HepG2 (cell line): ENCODE measurements at regions not wholly inside any gene's neighbourhood (a gene's known extent, or its start where the extent isn't known, plus 50 kb on each side); places are given as distances from the start of the nearest gene placed in this dataset.

Experiments
- ATAC-seq: fragments of 200-7000 bp; cut with Tn5 transposase; 3 replicates; pipeline ENCODE4 v1.9.1; 2020; ENCODE audit warnings: mild to moderate bottlenecking, moderate library complexity
- BruUV-seq: library from RNA; stranded (reverse); fragments of 400-500 nt; replicated peaks from 2 replicates; lab custom pipeline; 2021; lab: Mats Ljungman, UMichigan
- CTCF ChIA-PET: fragments of 300-600 bp; formaldehyde crosslinking; extraction: SDS; loops from one replicate; lab custom pipeline; 2021; ENCODE audit warnings: low total read pairs, inconsistent platforms, low intra/inter-chr PET ratio; lab: Yijun Ruan, JAX
- POLR2A ChIA-PET: fragments of 350-600 bp; sonication (Branson Sonifier 250); formaldehyde crosslinking; loops from one replicate; lab custom pipeline; 2020; ENCODE audit warnings: antibody characterized with exemption, inconsistent platforms; lab: Yijun Ruan, JAX
- DNase-seq: peaks from one replicate; pipeline ENCODE4 v3.0.0-alpha.2; 2015; ENCODE audit warnings: low spot score
- FAIRE-seq: peaks from 3 replicates; lab custom pipeline; 2011; peaks lifted over from hg19 to GRCh38; lab: Jason Lieb, UNC
- H2AFZ ChIP-seq: one replicate; pipeline ENCODE4 v1.6.1; 2011; ENCODE audit warnings: low read length, inconsistent platforms
- H3K27ac ChIP-seq: fragments of 300-600 bp; 3 replicates; pipeline ENCODE4 v1.8.0; 2011; ENCODE audit warnings: mixed run types, mild to moderate bottlenecking, mixed read lengths, low read length, inconsistent platforms; ENCODE audit not compliant: insufficient read depth; ENCODE audit errors: extremely low read length
- H3K27me3 ChIP-seq, 2 experiments: fragments of 200-600 bp in 1 of 2; 2 replicates in 1 of 2; 3 replicates in 1 of 2; pipeline versions ENCODE4 v1.6.0 to v1.8.0; 2011; ENCODE audit warnings: low read length in 2 of 2, mild to moderate bottlenecking in 2 of 2, moderate library complexity in 2 of 2, inconsistent platforms in 1 of 2; ENCODE audit not compliant: insufficient read depth in 2 of 2, control insufficient read depth in 1 of 2
- H3K36me3 ChIP-seq, 2 experiments: fragments of 200-600 bp in 1 of 2; replicated peaks in 1 of 2; 2 replicates in 1 of 2; 3 replicates in 1 of 2; pipeline versions ENCODE4 v1.5.1 to v1.8.0; 2011; ENCODE audit warnings: low read length in 2 of 2, inconsistent platforms in 1 of 2; ENCODE audit not compliant: insufficient read depth in 2 of 2, control insufficient read depth in 1 of 2
- H3K4me1 ChIP-seq: 2 replicates; pipeline ENCODE4 v1.5.1; 2012; ENCODE audit warnings: low read length, inconsistent platforms; ENCODE audit not compliant: insufficient read depth
- H3K4me2 ChIP-seq: 2 replicates; pipeline ENCODE4 v1.6.0; 2011; ENCODE audit warnings: low read depth, low read length, inconsistent platforms
- H3K4me3 ChIP-seq, 3 experiments: fragments of 200-600 bp in 1 of 3; sonication (generic), shearing (Covaris generic) in 1 of 3; replicated peaks in 1 of 3; 2 replicates each; pipeline ENCODE4 v1.5.1; 2011 to 2016; ENCODE audit warnings: low read length in 3 of 3, inconsistent platforms in 2 of 3, low read depth in 2 of 3, mild to moderate bottlenecking in 2 of 3, control low read depth in 1 of 3, mixed read lengths in 1 of 3; ENCODE audit not compliant: insufficient read depth in 1 of 3
- H3K79me2 ChIP-seq: one replicate; pipeline ENCODE4 v1.6.1; 2011; ENCODE audit warnings: low read length, inconsistent platforms; ENCODE audit not compliant: insufficient read depth
- H3K9ac ChIP-seq: 2 replicates; pipeline ENCODE4 v1.6.0; 2011; ENCODE audit warnings: mild to moderate bottlenecking, low read depth, low read length, inconsistent platforms; ENCODE audit not compliant: insufficient read depth
- H3K9me3 ChIP-seq: 2 replicates; pipeline ENCODE4 v1.5.1; 2012; ENCODE audit warnings: mild to moderate bottlenecking, low read length
- H4K20me1 ChIP-seq: 2 replicates; pipeline ENCODE4 v1.6.0; 2011; ENCODE audit warnings: inconsistent platforms, mild to moderate bottlenecking, low read length, moderate library complexity; ENCODE audit not compliant: insufficient read depth
- CEBPB ChIP-seq: IDR thresholded peaks from 2 replicates; pipeline ENCODE4 v1.6.1; 2011; ENCODE audit warnings: low read depth, low read length, improper control_type of control experiment, borderline replicate concordance
- HBP1 ChIP-seq: IDR thresholded peaks from 2 replicates; pipeline ENCODE4 v1.6.1; 2016; ENCODE audit warnings: low read depth, control low read depth
- ZFYVE20 ChIP-seq: sonication (generic); formaldehyde crosslinking; IDR thresholded peaks from 2 replicates; pipeline ENCODE4 v1.8.0; 2023; ENCODE audit warnings: low read depth, mild to moderate bottlenecking, moderate library complexity, missing genetic modification reagents, borderline replicate concordance
- ZNF274 ChIP-seq: sonication (generic); formaldehyde crosslinking; IDR thresholded peaks from 2 replicates; pipeline ENCODE4 v1.5.1; 2020; ENCODE audit warnings: mild to moderate bottlenecking, missing genetic modification reagents
- ZNF670 ChIP-seq: sonication (generic); formaldehyde crosslinking; IDR thresholded peaks from 2 replicates; pipeline ENCODE4 v1.8.0; 2022; ENCODE audit warnings: mild to moderate bottlenecking, missing genetic modification reagents, borderline replicate concordance
- ZNF773 ChIP-seq: sonication (generic); formaldehyde crosslinking; IDR thresholded peaks from 2 replicates; pipeline ENCODE4 v1.4.0; 2020; ENCODE audit warnings: missing genetic modification reagents, borderline replicate concordance
- WGBS: methylation state at CpG from one replicate; pipeline ENCODE4 v1.1.6; 2017; ENCODE audit warnings: low lambda C conversion rate; 5-methylcytosine and 5-hydroxymethylcytosine counted together
- in situ Hi-C: cut with HindIII; loops from 2 replicates; pipeline ENCODE4 v1.10.0; 2017; ENCODE audit warnings: low pct_unique_long_range_greater_than_20kb; ENCODE audit not compliant: extremely low pct_ligation_motif_present
- intact Hi-C: fragments of 100-400 bp; cut with micrococcal nuclease; formaldehyde crosslinking; loops from one replicate; pipeline ENCODE4 v1.10.0; 2022; ENCODE audit not compliant: unreplicated experiment
- TF ChIP-seq, protein P1 (sequence below): sonication (generic); formaldehyde crosslinking; IDR thresholded peaks from 2 replicates; pipeline ENCODE4 v1.5.1; 2020; ENCODE audit warnings: missing genetic modification reagents, mild to moderate bottlenecking, borderline replicate concordance
- TF ChIP-seq, protein P2 (sequence below): sonication (generic); formaldehyde crosslinking; IDR thresholded peaks from 2 replicates; pipeline ENCODE4 v1.5.0; 2020; ENCODE audit warnings: missing genetic modification reagents
- TF ChIP-seq, protein P3 (sequence below): sonication (generic); formaldehyde crosslinking; conservative IDR thresholded peaks from 2 replicates; pipeline ENCODE4 v1.4.0; 2020; ENCODE audit warnings: missing genetic modification reagents

GRCh38 chr18:10099539-10100140 lies 185.8 kb downstream of the VAPA start:
- H3K27me3 ChIP-seq: no peaks in the 10 kb centered on the region; a peak in 1 of 5 replicates
- FAIRE-seq (no peak), ATAC-seq (no peak), DNase-seq (no peak)
- POLR2A ChIA-PET: no interaction called here
- WGBS: 20% methylated on average over 7 of the region's 7 CpGs
- no peaks in the 10 kb centered on the region for H3K9me3 ChIP-seq
- H3K4me1 ChIP-seq: no peaks in the 10 kb centered on the region
- no peak overlapping the region for H2AFZ ChIP-seq
- H3K4me2 ChIP-seq: no peak overlapping the region
- peak; percentile 57; the same call in 1 of the 2 replicates for TF ChIP-seq CEBPB
- TF ChIP-seq, protein P1, sequence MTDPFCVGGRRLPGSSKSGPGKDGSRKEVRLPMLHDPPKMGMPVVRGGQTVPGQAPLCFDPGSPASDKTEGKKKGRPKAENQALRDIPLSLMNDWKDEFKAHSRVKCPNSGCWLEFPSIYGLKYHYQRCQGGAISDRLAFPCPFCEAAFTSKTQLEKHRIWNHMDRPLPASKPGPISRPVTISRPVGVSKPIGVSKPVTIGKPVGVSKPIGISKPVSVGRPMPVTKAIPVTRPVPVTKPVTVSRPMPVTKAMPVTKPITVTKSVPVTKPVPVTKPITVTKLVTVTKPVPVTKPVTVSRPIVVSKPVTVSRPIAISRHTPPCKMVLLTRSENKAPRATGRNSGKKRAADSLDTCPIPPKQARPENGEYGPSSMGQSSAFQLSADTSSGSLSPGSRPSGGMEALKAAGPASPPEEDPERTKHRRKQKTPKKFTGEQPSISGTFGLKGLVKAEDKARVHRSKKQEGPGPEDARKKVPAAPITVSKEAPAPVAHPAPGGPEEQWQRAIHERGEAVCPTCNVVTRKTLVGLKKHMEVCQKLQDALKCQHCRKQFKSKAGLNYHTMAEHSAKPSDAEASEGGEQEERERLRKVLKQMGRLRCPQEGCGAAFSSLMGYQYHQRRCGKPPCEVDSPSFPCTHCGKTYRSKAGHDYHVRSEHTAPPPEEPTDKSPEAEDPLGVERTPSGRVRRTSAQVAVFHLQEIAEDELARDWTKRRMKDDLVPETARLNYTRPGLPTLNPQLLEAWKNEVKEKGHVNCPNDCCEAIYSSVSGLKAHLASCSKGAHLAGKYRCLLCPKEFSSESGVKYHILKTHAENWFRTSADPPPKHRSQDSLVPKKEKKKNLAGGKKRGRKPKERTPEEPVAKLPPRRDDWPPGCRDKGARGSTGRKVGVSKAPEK (CRISPR knock-in tag): no peak
- no peaks in the 10 kb centered on the region for H3K79me2 ChIP-seq
- H4K20me1 ChIP-seq: no peaks in the 10 kb centered on the region
- in situ Hi-C loops (no loop called here), intact Hi-C loops (no loop called here)
- H3K4me3 ChIP-seq: no peak overlapping the region
- CTCF ChIA-PET: no interaction called here
- H3K9ac ChIP-seq: no peak overlapping the region
- BruUV-seq: no TSS peak
- H3K27ac ChIP-seq: no peak overlapping the region
- no peaks in the 10 kb centered on the region for H3K36me3 ChIP-seq

GRCh38 chr18:10100196-10100595 lies 186.4 kb downstream of the VAPA start:
- Histone ChIP-seq H3K4me3 (no peak overlapping the region), H3K79me2 (no peaks in the 10 kb centered on the region), H3K36me3 (no peaks in the 10 kb centered on the region), H3K9me3 (no peaks in the 10 kb centered on the region), H2AFZ (no peak overlapping the region), H3K27me3 (no peaks in the 10 kb centered on the region; a peak in 1 of 5 replicates), H3K27ac (no peak overlapping the region), H3K4me2 (no peak overlapping the region), H3K4me1 (no peaks in the 10 kb centered on the region), H3K9ac (no peak overlapping the region), H4K20me1 (no peaks in the 10 kb centered on the region)
- no peak for DNase-seq
- ChIA-PET POLR2A (no interaction called here), CTCF (no interaction called here)
- in situ Hi-C loops: no loop called here
- intact Hi-C loops: no loop called here
- no peak for ATAC-seq
- no TSS peak for BruUV-seq
- FAIRE-seq: no peak
- WGBS: 52% methylated on average over 4 of the region's 4 CpGs
- TF ChIP-seq ZNF773 (CRISPR knock-in tag) (no peak), HBP1 (CRISPR knock-in tag) (no peak), ZNF670 (CRISPR knock-in tag) (no peak), ZFYVE20 (no peak), ZNF274 (no peak)
- TF ChIP-seq, protein P2, sequence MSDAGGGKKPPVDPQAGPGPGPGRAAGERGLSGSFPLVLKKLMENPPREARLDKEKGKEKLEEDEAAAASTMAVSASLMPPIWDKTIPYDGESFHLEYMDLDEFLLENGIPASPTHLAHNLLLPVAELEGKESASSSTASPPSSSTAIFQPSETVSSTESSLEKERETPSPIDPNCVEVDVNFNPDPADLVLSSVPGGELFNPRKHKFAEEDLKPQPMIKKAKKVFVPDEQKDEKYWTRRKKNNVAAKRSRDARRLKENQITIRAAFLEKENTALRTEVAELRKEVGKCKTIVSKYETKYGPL: no peak
- TF ChIP-seq, protein P3, sequence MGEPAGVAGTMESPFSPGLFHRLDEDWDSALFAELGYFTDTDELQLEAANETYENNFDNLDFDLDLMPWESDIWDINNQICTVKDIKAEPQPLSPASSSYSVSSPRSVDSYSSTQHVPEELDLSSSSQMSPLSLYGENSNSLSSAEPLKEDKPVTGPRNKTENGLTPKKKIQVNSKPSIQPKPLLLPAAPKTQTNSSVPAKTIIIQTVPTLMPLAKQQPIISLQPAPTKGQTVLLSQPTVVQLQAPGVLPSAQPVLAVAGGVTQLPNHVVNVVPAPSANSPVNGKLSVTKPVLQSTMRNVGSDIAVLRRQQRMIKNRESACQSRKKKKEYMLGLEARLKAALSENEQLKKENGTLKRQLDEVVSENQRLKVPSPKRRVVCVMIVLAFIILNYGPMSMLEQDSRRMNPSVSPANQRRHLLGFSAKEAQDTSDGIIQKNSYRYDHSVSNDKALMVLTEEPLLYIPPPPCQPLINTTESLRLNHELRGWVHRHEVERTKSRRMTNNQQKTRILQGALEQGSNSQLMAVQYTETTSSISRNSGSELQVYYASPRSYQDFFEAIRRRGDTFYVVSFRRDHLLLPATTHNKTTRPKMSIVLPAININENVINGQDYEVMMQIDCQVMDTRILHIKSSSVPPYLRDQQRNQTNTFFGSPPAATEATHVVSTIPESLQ: no peak
